Peyer's patch (tissue), 4 donors: ENCODE measurements at regions not wholly inside any gene's neighbourhood (a gene's known extent, or its start where the extent isn't known, plus 50 kb on each side); places are given as distances from the start of the nearest gene placed in this dataset.
"Not testable (repeated sequence)": the region's sequence is repeated elsewhere in the genome, so short reads cannot be mapped to it uniquely, and the experiment has no call there.

Experiments used
- POLR2A ChIP-seq, 2 donors: fragments of 450-650 bp; IDR thresholded peaks; one replicate each; pipeline ENCODE4 v1.5.1; 2017; ENCODE audit warnings: antibody characterized with exemption in 2 of 2, mild to moderate bottlenecking in 2 of 2, moderate library complexity in 2 of 2
- TF ChIP-seq, protein P1 (sequence below), 6 experiments: fragments of 450-650 bp in 4 of 6; fragments of 200-600 bp in 2 of 6; sonication (generic) in 1 of 6; IDR thresholded peaks; one replicate each; pipeline ENCODE4 v1.5.1; 2017 to 2019; ENCODE audit warnings: antibody characterized with exemption in 6 of 6, mild to moderate bottlenecking in 3 of 6, moderate library complexity in 1 of 6

DNA sequence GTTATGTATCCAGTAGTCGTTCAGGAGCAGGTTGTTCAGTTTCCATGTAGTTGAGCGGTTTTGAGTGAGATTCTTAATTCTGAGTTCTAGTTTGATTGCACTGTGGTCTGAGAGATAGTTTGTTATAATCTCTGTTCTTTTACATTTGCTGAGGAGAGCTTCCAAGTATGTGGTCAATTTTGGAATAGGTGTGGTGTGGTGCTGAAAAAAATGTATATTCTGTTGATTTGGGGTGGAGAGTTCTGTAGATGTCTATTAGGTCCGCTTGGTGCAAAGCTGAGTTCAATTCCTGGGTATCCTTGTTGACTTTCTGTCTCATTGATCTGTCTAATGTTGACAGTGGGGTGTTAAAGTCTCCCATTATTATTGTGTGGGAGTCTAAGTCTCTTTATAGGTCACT, 68.6 kb upstream of the IZUMO1R start:
- TF ChIP-seq, protein P1, sequence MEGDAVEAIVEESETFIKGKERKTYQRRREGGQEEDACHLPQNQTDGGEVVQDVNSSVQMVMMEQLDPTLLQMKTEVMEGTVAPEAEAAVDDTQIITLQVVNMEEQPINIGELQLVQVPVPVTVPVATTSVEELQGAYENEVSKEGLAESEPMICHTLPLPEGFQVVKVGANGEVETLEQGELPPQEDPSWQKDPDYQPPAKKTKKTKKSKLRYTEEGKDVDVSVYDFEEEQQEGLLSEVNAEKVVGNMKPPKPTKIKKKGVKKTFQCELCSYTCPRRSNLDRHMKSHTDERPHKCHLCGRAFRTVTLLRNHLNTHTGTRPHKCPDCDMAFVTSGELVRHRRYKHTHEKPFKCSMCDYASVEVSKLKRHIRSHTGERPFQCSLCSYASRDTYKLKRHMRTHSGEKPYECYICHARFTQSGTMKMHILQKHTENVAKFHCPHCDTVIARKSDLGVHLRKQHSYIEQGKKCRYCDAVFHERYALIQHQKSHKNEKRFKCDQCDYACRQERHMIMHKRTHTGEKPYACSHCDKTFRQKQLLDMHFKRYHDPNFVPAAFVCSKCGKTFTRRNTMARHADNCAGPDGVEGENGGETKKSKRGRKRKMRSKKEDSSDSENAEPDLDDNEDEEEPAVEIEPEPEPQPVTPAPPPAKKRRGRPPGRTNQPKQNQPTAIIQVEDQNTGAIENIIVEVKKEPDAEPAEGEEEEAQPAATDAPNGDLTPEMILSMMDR (IDR thresholded peaks at IDR 0.05): not testable (repeated sequence)
- not testable (repeated sequence) for TF ChIP-seq POLR2A (IDR thresholded peaks at IDR 0.05)
